HCT116 (cell line): ENCODE measurements at regions not wholly inside any gene's neighbourhood (a gene's known extent, or its start where the extent isn't known, plus 50 kb on each side); places are given as distances from the start of the nearest gene placed in this dataset.

ENCODE experiments used
- EZH2 ChIP-seq: fragments of 200-600 bp; sonication (generic); IDR thresholded peaks from 2 replicates; pipeline ENCODE4 v1.6.1; 2017; ENCODE audit warnings: antibody characterized with exemption, mixed run types
- MAX ChIP-seq: IDR thresholded peaks from 2 replicates; pipeline ENCODE4 v1.6.1; 2012
- POLR2A ChIP-seq: IDR thresholded peaks from 2 replicates; pipeline ENCODE4 v1.7.0; 2011; ENCODE audit warnings: borderline replicate concordance; ENCODE audit not compliant: insufficient read depth, insufficient read length; ENCODE audit errors: extremely low read depth
- POLR2AphosphoS5 ChIP-seq: IDR thresholded peaks from 2 replicates; pipeline ENCODE4 v1.6.1; 2011; ENCODE audit warnings: mild to moderate bottlenecking, low read depth, low read length, moderate library complexity
- RAD21 ChIP-seq: IDR thresholded peaks from 2 replicates; pipeline ENCODE4 v1.6.1; 2012; ENCODE audit warnings: low read depth, mild to moderate bottlenecking
- REST ChIP-seq: IDR thresholded peaks from 2 replicates; pipeline ENCODE4 v1.6.1; 2012; ENCODE audit warnings: low read depth

- TF ChIP-seq POLR2A (no peak), EZH2 (no peak), RAD21 (no peak), REST (no peak), MAX (no peak), POLR2AphosphoS5 (no peak)
Measured at GRCh38 chr3:181459516-181459915, 252.2 kb upstream of the SOX2 start.
